ENCODE measurements at regions not wholly inside any gene's neighbourhood (a gene's known extent, or its start where the extent isn't known, plus 50 kb on each side); places are given as distances from the start of the nearest gene placed in this dataset.
"Not testable (repeated sequence)": the region's sequence is repeated elsewhere in the genome, so short reads cannot be mapped to it uniquely, and the experiment has no call there.

DNA sequence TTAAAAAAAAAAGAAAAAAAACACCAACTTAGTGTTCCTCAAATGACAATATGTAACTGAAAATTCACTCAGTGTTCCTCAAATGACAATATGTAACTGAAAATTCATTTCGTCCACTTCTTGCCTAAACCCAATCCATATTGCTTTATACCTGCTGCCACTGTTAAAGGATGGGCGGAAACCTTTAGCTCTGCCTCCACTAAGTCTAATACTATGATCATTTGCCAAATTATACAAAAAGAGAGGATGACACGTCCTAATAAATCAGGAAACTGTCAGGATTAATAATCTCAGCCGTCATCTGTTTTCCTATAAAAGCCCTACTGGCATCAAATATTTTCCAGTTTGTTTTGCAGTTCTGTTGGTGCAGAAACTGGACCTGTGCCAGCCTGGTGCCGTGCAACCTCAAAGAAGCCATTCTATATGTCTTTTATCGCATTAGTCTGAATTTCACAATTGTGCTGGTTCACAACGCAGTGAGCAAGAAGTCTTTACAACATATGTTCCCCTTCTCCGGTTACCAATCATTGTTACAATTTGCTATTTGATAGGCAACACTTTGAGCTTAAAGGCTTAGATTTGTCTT, 160.4 kb upstream of the KCNH8 start:
- no peak for DNase-seq

GRCh38 chr3:18987070-18987469, 161.2 kb upstream of the KCNH8 start:
- no peak for DNase-seq

DNA sequence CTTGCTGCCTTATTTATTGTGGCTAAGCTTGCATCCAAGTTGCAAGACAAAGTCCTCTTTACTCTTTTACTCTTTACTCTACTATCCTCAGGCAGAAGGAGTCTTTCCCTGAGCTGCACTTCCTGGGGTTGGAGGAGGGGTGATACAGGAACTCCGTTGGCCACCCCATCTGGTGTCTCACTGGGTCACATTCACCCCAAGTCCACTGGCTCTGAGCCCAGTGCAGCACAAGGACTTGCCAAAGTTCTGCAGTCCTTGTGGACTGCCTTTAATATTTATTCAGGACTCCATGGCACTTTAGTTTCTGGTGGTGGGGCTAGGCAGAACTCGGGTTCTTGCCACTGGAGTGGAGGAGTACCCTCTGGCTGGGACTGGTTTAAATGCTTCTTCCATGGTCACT, 165.4 kb upstream of the KCNH8 start:
- no peak for DNase-seq

DNA sequence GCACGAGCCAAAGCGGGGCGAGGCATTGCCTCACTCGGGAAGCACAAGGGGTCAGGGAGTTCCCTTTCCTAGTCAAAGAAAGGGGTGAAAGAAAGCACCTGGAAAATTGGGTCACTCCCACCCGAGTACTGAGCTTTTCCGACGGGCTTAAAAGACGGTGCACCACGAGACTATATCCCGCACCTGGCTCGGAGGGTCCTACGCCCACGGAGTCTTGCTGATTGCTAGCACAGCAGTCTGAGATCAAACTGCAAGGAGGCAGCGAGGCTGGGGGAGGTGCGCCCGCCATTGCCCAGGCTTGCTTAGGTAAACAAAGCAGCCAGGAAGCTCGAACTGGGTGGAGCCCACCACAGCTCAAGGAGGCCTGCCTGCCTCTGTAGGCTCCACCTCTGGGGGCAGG, 172.2 kb upstream of the KCNH8 start:
- not testable (repeated sequence) for DNase-seq

- DNase-seq = no peak
Observed at GRCh38 chr3:18968120-18968519, 180.2 kb upstream of the KCNH8 start.

DNA sequence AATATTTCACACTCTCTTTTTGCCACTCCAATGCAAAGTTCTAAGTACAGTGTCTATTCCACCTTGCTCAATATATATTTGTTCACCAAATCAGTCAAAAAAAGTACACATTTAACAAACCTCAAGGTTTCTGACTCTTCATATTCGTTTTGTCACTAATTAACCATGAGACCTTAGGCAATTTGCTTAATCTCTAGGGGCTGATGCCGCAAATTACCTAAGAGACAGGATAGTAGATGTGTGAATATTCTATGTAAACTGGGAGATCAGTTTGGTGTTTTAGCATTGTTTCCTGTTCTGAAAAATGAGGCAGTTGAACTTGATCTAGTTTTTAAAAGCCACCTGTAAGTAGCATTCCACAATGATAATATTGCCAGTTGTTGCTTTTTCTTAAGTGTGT, 182.5 kb upstream of the KCNH8 start:
- DNase-seq = peak; percentile 5

DNA sequence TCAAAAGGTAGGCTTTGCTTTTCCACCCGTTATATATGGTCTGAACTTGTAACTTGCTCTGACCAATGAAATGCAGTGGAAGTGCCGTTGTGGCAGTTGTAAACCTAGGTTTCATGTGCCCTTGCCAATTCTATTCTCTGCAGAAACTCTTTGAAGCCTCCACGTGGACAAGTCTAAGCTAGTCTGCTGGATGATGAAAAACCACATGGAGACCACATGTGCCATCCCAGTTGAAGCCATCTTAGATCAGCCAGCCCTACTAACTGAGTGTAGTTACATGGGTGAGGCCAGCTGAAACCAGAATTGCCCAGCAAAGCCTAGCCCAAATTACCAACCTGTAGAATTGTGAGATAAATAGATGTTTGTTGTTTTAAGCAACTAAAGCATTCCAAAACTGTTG, 183.7 kb upstream of the KCNH8 start:
- no peak for DNase-seq

- no peak for DNase-seq
Observed at GRCh38 chr3:18951333-18951732, 197.0 kb upstream of the KCNH8 start.

- peak; percentile 65 for DNase-seq
Observed at GRCh38 chr3:18946524-18946923, 201.8 kb upstream of the KCNH8 start.

- no peak for DNase-seq
Observed at GRCh38 chr3:18937574-18937973, 210.7 kb upstream of the KCNH8 start.

DNA sequence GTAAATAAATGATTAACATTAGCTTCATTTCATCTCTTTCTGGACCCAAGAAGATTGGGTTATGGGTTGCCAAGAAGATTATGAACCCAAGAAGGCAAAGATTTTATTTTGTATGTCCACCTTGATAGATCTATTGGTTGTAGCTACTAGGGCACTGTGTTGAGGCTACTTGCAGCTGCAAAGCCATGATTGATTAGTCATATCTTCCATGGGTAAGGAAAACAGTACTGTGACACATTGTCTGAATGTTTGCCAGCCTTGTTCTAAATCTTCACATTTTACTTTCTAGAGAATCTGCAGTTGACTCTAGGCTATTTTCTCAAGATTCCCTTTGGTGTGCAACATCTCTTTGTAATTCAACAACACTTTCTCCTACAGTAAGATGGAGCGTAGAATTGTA, 229.2 kb upstream of the KCNH8 start:
- DNase-seq = no peak

GRCh38 chr3:18917923-18918322, 230.4 kb upstream of the KCNH8 start:
- DNase-seq = no peak

DNA sequence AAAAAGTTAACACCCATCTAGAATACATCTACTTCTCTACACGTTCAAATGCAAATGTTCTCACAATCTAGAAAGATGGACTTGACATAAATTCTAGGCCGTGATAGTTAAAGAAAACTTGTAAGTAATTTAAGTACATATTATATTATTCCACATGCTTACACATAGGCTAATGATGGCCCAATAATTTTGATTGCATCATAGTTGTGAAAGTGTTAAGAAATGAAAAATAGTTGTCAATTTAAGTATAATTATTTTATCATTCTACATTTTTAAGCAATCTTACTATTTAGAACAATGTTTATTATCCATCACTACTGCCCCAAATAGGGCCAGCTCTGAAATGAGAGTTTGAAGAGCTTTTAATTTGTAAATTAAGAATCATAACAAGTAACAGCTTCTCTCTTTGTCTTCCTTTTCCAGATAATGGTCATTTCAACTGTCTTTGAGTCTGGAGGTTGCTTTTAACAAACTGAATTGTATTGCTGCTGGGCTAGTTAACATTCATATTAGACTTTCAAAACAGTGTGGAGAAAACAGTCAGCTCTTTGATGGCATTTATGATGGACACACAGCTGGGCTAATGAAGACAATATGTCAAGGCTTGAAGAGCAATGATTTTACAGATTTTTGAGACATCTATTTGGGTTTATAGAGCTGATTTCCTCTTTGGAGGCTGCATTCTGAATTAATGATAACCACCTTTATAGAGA, 246.1 kb upstream of the KCNH8 start:
- DNase-seq = no peak

DNA sequence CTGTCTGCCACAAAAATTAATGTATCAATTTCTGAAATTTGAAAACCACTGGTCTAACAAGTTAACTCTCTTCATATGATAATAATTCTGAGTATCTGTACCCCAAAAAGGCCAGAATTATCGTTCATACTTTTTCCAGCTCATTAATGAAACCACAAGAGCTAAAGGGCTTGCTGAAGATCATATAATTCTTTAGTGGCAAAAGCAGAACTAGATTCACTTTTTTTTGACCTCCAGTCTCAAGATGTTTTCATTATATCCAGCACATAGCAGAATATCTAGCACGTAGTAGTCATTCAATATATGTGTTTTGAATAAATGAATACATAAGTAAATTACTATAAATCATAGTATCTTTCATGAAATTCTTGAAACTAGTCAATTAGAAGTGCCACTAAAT, 246.7 kb upstream of the KCNH8 start:
- DNase-seq = no peak

DNA sequence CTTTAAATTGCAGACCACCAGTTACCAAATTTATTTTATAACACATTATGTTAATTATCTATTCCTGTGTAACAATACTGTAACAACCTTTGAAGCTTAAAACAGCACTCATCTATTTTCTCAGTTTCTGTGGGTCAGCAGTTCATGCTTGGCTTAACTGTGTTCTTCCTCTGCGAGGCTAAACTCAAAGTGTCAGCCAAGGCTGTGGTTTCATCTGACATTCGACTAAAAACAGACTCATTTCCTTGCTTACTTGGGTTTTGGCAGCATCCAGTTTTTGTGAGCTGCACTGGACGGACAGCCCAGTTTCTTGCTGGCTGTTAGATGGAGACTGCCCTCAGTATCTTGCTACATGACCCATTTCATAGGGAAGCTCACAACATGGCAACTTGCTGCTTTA, 247.3 kb upstream of the KCNH8 start:
- DNase-seq = no peak

GRCh38 chr3:18898911-18899310, 249.4 kb upstream of the KCNH8 start:
- DNase-seq = no peak

- DNase-seq = no peak
Observed at GRCh38 chr3:18892756-18893155, 255.6 kb upstream of the KCNH8 start.

DNA sequence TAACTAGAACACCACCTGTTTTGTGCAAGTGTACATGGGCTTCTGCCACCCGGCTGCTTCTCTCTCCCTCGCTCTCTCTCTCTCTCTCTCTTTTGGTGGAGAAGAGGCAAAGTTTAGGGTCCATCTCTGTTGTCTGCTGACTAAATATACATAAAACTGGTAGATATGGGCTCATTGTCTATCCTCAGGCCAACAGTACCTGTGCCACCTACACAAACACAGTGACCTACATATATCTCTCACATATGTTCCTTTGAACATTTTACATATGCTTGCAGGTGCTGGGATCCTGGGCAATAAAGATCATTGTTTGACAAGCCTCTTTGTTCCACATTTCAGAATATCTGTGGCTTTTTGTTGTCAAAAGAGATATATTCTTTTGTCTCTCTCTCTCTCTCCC, 256.3 kb upstream of the KCNH8 start:
- DNase-seq = no peak

- DNase-seq = no peak
Observed at GRCh38 chr3:18891641-18892040, 256.7 kb upstream of the KCNH8 start.

DNA sequence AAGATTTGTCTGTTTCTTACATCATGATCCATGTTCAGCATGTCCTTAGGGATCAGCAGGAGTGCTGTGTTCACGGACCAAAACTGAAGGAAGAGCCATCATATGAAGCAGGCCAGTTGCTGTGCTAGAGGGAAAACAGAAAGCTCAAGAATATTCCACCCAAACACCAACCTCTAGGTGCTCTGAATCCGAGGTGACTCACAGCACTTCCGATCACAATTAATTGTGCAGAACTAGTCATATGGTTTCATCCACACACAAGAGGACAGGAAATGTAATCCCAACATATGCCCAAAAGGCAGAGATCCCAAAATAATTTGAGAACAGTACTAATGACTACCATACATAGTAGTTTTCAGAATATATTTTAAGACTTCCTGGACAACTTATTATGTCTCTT, 257.9 kb upstream of the KCNH8 start:
- DNase-seq = no peak

DNA sequence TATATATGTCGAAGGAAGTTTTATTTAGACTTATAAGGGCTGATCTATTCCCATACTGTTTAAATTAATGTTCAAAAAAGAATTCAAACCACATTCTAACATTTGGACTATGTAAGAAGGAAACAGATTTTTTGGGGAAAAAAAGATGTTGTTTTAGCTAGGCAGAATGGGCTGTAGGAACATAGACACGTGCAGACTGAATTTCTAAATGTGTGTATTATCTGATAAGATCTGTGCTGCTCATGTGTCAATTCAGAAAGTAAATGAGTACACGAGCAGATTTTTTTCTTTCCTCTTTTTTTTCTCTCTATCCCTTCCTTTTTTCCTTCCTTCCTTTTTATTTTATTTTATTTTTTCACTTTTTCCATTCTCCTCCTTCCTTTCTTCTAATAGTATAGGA, 259.5 kb upstream of the KCNH8 start:
- DNase-seq = no peak

GRCh38 chr3:18888370-18888769, 259.9 kb upstream of the KCNH8 start:
- no peak for DNase-seq

GRCh38 chr3:18886331-18886730, 262.0 kb upstream of the KCNH8 start:
- no peak for DNase-seq

DNA sequence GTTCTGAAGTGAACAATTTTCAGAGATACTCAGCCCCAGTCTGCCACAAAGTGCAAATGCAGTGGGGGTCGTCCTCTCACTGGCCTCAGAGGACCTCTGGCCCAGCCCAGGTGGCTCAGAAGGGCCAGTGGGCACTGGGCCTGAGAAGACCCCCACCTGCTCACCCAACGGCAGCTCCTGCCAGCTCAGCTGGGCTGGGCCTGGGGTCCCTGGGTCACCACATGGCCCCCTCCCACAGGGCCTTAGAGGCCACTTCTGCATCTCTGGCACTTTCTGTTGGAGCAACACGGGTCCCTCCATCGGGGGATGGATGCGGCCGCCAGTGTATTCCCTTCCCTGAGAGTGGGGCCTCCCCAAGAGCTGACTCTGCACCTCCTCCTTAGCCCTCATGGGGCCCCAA, 262.7 kb upstream of the KCNH8 start:
- no peak for DNase-seq

DNA sequence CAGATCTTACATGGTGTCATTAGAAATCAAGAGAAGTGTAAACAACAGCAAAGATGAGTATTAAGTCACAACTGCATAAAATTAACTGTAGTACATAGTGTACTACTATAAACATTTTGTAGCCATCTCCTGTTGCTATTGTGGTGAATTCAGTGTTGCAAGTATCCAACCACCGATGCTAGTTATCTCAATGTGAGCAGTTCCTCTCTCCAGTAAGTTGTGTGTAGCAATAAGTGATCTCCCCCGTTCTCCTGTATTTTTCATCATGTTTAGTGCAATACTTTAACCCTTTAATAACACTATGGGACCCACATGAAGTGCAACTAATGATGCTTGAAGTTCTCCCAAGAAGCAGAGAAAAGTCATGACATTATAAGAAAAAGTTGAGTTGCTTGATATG, 264.7 kb upstream of the KCNH8 start:
- DNase-seq = peak; percentile 44

All from MV-4-11 (cell line).